Esophagus squamous epithelium (tissue), 5 donors: ENCODE measurements at regions not wholly inside any gene's neighbourhood (a gene's known extent, or its start where the extent isn't known, plus 50 kb on each side); places are given as distances from the start of the nearest gene placed in this dataset.

Source experiments
- DNase-seq: peaks from one replicate; lab custom pipeline; 2025; lab: John Stamatoyannopoulos, UW
- H3K27ac ChIP-seq, 4 donors: fragments of 200-600 bp; sonication (generic); one replicate each; pipeline ENCODE4 v1.5.1; 2016 to 2019; ENCODE audit warnings: mild to moderate bottlenecking in 1 of 4
- H3K27me3 ChIP-seq, 4 donors: fragments of 200-600 bp; sonication (generic); 1 replicate in 3 of 4; 2 replicates in 1 of 4; pipeline versions ENCODE4 v1.5.1 to v1.6.0; 2017 to 2021; ENCODE audit warnings: antibody characterized with exemption in 1 of 4
- H3K36me3 ChIP-seq, 3 donors: fragments of 200-600 bp; sonication (generic); one replicate each; pipeline ENCODE4 v1.5.1; 2016 to 2019
- H3K4me1 ChIP-seq, 3 donors: fragments of 200-600 bp; sonication (generic); one replicate each; pipeline ENCODE4 v1.5.1; 2017 to 2019
- H3K4me3 ChIP-seq, 4 donors: fragments of 200-600 bp; sonication (generic); 1 replicate in 3 of 4; 2 replicates in 1 of 4; pipeline ENCODE4 v1.5.1; 2016 to 2019; ENCODE audit warnings: mild to moderate bottlenecking in 2 of 4, moderate library complexity in 1 of 4
- H3K9me3 ChIP-seq, 3 donors: fragments of 200-600 bp; sonication (generic); one replicate each; pipeline ENCODE4 v1.5.1; 2016 to 2019
- CTCF ChIP-seq, 6 experiments: fragments of 450-650 bp in 4 of 6; fragments of 200-600 bp in 2 of 6; sonication (generic) in 2 of 6; IDR thresholded peaks; one replicate each; pipeline ENCODE4 v1.5.1; 2016 to 2019; ENCODE audit warnings: antibody characterized with exemption in 6 of 6, mild to moderate bottlenecking in 4 of 6, moderate library complexity in 4 of 6
- POLR2A ChIP-seq, 4 donors: fragments of 450-650 bp; IDR thresholded peaks; one replicate each; pipeline ENCODE4 v1.6.1; 2017; ENCODE audit warnings: antibody characterized with exemption in 4 of 4, mild to moderate bottlenecking in 4 of 4, moderate library complexity in 3 of 4
- WGBS, 2 donors: methylation state at CpG; one replicate each; pipeline ENCODE4 v1.1.5; 2018; 5-methylcytosine and 5-hydroxymethylcytosine counted together
- intact Hi-C: fragments of 100-400 bp; cut with DNase I; formaldehyde crosslinking; loops from one replicate; pipeline ENCODE4 v1.15.0; 2022
- donor health status: DM: yes; HTN: yes; CAD: no.

- Histone ChIP-seq H3K4me3 (no peak overlapping the region), H3K36me3 (no peaks in the 10 kb centered on the region), H3K4me1 (peaks cover 0 to 10% (median 0%) of the 10 kb centered on the region in 3 donors), H3K27me3 (no peaks in the 10 kb centered on the region), H3K27ac (no peak overlapping the region), H3K9me3 (no peaks in the 10 kb centered on the region)
- DNase-seq, result no peak
- TF ChIP-seq POLR2A (IDR thresholded peaks at IDR 0.05) (no peak), CTCF (IDR thresholded peaks at IDR 0.05) (peak in 4 of 6 experiments; percentile 40 to 69 (median 52))
- WGBS, 2 donors, result 39 to 40% methylated on average over 12 of the region's 12 CpGs
- intact Hi-C loops, result no loop called here
Measured at GRCh38 chr17:70622368-70623260, 453.3 kb downstream of the KCNJ2 start.

- no peak overlapping the region for H3K4me3 ChIP-seq
- H3K27me3 ChIP-seq, result no peaks in the 10 kb centered on the region
- no peaks in the 10 kb centered on the region for H3K36me3 ChIP-seq
- no peak overlapping the region for H3K27ac ChIP-seq
- intact Hi-C loops, result no loop called here
- DNase-seq, result no peak
- TF ChIP-seq POLR2A (IDR thresholded peaks at IDR 0.05) (no peak), CTCF (IDR thresholded peaks at IDR 0.05) (no peak)
- peaks cover 0 to 10% (median 0%) of the 10 kb centered on the region in 3 donors for H3K4me1 ChIP-seq
- H3K9me3 ChIP-seq, result no peaks in the 10 kb centered on the region
Measured at GRCh38 chr17:70624211-70624610, 454.9 kb downstream of the KCNJ2 start.

GRCh38 chr17:70629902-70630301 lies 460.6 kb downstream of the KCNJ2 start:
- Histone ChIP-seq H3K4me1 (no peaks in the 10 kb centered on the region), H3K4me3 (no peak overlapping the region), H3K27me3 (no peaks in the 10 kb centered on the region), H3K36me3 (no peaks in the 10 kb centered on the region), H3K9me3 (no peaks in the 10 kb centered on the region), H3K27ac (no peak overlapping the region)
- intact Hi-C loops, result no loop called here
- no peak for DNase-seq
- 24 to 26% methylated on average over 4 of the region's 4 CpGs for WGBS, 2 donors
- TF ChIP-seq POLR2A (IDR thresholded peaks at IDR 0.05) (no peak), CTCF (IDR thresholded peaks at IDR 0.05) (peak in 4 of 6 experiments; percentile 39 to 57 (median 52))

- Histone ChIP-seq H3K36me3 (no peaks in the 10 kb centered on the region), H3K27ac (no peak overlapping the region), H3K4me3 (no peak overlapping the region), H3K27me3 (no peaks in the 10 kb centered on the region), H3K4me1 (no peaks in the 10 kb centered on the region), H3K9me3 (no peaks in the 10 kb centered on the region)
- no peak for DNase-seq
- TF ChIP-seq CTCF (IDR thresholded peaks at IDR 0.05) (peak; percentile 41 to 84 (median 74)), POLR2A (IDR thresholded peaks at IDR 0.05) (no peak)
- intact Hi-C loops, result no loop called here
- WGBS, 2 donors, result 18 to 23% methylated on average over 2 of the region's 2 CpGs
Measured at GRCh38 chr17:70636517-70637133, 467.3 kb downstream of the KCNJ2 start.

- WGBS, 2 donors, result 65 to 73% methylated on average over 2 of the region's 2 CpGs
Measured at GRCh38 chr17:70642059-70642458, 472.7 kb downstream of the KCNJ2 start.

More at GRCh38 chr17:70642059-70642458, 472.7 kb downstream of the KCNJ2 start:
- no peaks in the 10 kb centered on the region for H3K36me3 ChIP-seq
- TF ChIP-seq POLR2A (IDR thresholded peaks at IDR 0.05) (no peak), CTCF (IDR thresholded peaks at IDR 0.05) (no peak)
- no peak overlapping the region for H3K4me3 ChIP-seq
- no peaks in the 10 kb centered on the region for H3K27me3 ChIP-seq
- no peak for DNase-seq
- no peaks in the 10 kb centered on the region for H3K9me3 ChIP-seq
- no peak overlapping the region for H3K27ac ChIP-seq
- no peaks in the 10 kb centered on the region for H3K4me1 ChIP-seq
- intact Hi-C loops, result no loop called here
